ENCODE measurements at regions not wholly inside any gene's neighbourhood (a gene's known extent, or its start where the extent isn't known, plus 50 kb on each side); places are given as distances from the start of the nearest gene placed in this dataset.

- no peak for TF ChIP-seq JUND (IDR thresholded peaks at IDR 0.05; ENCODE audit: low read depth)
- in situ Hi-C loops (cut with HindIII; ENCODE audit: low pct_unique_long_range_greater_than_20kb, low sequenced_read_pairs), result no loop called here
These were observed 393.6 kb upstream of the ID2 start for GRCh38 chr2:8288206-8288605.

DNA sequence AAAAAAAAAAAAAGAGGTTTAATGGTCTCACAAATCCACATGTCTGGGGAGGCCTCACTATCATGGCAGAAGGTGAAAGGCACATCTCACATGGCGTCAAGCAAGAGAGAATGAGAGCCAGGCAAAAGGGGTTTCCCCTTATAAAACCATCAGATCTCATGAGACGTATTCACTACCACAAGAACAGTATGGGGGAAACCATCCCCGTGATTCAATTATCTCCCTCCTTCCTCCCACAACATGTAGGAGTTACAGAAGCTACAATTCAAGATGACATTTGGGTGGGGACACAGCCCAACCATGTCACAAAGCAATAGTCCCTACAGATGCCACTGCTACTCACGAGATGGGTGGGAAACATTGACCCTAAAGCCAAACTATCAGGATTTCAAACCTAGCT, 392.7 kb upstream of the ID2 start:
- in situ Hi-C loops (cut with HindIII; ENCODE audit: low pct_unique_long_range_greater_than_20kb, low sequenced_read_pairs), result no loop called here
- no peak for DNase-seq (ENCODE audit: low read depth in 1 of 2, low spot score in 1 of 2)
- TF ChIP-seq JUND (IDR thresholded peaks at IDR 0.05; ENCODE audit: low read depth), result no peak

More at GRCh38 chr2:8288206-8288605, 393.6 kb upstream of the ID2 start:
- no peak for DNase-seq (ENCODE audit: low read depth in 1 of 2, low spot score in 1 of 2)

DNA sequence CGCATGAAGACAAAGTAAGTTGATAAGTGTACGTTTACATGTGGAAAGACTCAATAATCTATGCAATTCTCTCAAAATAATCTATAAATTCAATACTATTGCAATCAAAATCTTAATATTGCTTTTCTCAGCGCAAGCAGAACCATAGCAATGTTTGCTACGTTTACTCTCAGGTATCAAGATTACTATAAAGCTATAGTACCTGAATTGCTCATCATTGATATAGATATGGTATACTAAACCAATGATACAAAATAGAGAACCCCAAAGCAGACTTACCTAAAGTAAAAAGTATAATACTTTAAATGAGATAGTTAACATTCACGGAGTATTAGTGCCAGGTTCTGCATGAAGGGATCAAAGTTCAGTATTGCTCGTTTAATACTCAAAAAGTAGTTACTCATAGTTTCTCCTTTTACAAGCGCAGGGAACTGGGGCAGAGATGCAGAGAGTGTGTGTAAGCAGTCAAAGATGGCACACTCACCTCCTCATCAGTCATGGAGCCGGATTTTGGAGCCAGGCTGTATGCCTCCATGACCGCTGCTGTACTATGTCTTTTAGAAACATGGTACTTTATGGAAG, 391.0 kb upstream of the ID2 start:
- in situ Hi-C loops (cut with HindIII; ENCODE audit: low pct_unique_long_range_greater_than_20kb, low sequenced_read_pairs), result no loop called here

DNA sequence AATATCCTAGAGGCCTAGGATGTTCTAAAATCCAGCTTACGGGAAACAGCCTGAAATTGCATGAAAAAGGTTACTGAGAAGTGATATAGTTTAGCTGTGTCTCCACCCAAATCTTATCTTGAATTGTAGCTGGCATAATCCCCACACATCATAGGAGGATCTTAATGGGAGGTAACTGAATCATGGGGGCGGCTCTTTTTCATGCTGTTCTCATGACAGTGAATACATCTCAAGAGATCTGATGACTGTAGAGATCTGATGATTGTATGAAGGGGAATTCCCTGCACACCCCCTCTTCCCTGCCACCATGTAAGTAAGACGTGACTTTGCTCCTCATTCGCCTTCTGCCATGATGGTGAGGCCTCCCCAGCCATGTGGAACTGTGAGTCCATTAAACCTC, 385.6 kb upstream of the ID2 start:
- DNase-seq (ENCODE audit: low read depth in 1 of 2, low spot score in 1 of 2), result no peak
- TF ChIP-seq JUND (IDR thresholded peaks at IDR 0.05; ENCODE audit: low read depth), result no peak
- in situ Hi-C loops (cut with HindIII; ENCODE audit: low pct_unique_long_range_greater_than_20kb, low sequenced_read_pairs), result no loop called here

More for the DNA sequence above, 391.0 kb upstream of the ID2 start:
- TF ChIP-seq JUND (IDR thresholded peaks at IDR 0.05; ENCODE audit: low read depth), result no peak
- no peak for DNase-seq (ENCODE audit: low read depth in 1 of 2, low spot score in 1 of 2)

- in situ Hi-C loops (cut with HindIII; ENCODE audit: low pct_unique_long_range_greater_than_20kb, low sequenced_read_pairs), result no loop called here
- DNase-seq (ENCODE audit: low read depth in 1 of 2, low spot score in 1 of 2), result no peak
- TF ChIP-seq JUND (IDR thresholded peaks at IDR 0.05; ENCODE audit: low read depth), result no peak
These were observed 384.3 kb upstream of the ID2 start for GRCh38 chr2:8297376-8298231.

DNA sequence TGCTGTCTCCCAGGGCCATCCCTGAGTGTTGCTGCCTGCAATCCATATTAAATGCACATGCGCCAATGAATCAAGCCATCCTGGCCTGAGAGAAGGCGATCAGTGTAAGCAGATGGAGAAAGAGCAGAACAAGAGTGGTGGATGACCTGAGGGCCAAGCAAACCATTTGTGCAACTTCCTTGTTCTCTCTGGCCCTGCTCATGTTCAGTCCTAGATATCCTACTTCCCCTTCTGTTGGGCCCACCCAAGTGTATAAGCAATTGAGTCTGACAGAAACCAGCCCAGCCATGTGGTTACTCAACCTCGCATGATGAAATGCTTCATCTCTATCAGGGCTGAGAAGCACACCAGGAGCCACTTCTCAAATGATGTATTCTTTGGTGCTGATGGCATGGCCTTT, 383.1 kb upstream of the ID2 start:
- DNase-seq (ENCODE audit: low read depth in 1 of 2, low spot score in 1 of 2), result no peak
- in situ Hi-C loops (cut with HindIII; ENCODE audit: low pct_unique_long_range_greater_than_20kb, low sequenced_read_pairs), result no loop called here
- no peak for TF ChIP-seq JUND (IDR thresholded peaks at IDR 0.05; ENCODE audit: low read depth)

- no peak for DNase-seq (ENCODE audit: low read depth in 1 of 2, low spot score in 1 of 2)
- no peak for TF ChIP-seq JUND (IDR thresholded peaks at IDR 0.05; ENCODE audit: low read depth)
- in situ Hi-C loops (cut with HindIII; ENCODE audit: low pct_unique_long_range_greater_than_20kb, low sequenced_read_pairs), result no loop called here
These were observed 381.6 kb upstream of the ID2 start for GRCh38 chr2:8300216-8300615.

DNA sequence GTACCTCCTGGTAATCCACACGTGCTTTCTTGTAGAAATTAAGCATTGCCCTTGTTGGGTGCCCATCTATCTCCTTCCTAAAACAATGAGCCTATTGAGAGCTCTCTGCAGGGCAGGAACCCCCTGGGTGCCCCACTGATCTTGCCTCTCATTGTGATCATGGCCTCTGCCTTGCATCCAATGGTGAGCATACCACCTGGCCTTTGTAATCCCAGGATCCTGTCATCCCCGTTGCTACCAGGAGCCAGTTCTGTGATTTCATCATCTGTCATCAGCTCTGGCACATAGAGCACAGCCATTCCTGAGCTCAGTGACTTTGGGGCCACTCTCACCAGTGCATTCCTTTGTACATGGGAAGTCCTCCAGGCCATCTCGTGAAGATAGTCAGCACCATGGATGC, 381.0 kb upstream of the ID2 start:
- in situ Hi-C loops (cut with HindIII; ENCODE audit: low pct_unique_long_range_greater_than_20kb, low sequenced_read_pairs), result no loop called here
- no peak for DNase-seq (ENCODE audit: low read depth in 1 of 2, low spot score in 1 of 2)
- no peak for TF ChIP-seq JUND (IDR thresholded peaks at IDR 0.05; ENCODE audit: low read depth)

DNA sequence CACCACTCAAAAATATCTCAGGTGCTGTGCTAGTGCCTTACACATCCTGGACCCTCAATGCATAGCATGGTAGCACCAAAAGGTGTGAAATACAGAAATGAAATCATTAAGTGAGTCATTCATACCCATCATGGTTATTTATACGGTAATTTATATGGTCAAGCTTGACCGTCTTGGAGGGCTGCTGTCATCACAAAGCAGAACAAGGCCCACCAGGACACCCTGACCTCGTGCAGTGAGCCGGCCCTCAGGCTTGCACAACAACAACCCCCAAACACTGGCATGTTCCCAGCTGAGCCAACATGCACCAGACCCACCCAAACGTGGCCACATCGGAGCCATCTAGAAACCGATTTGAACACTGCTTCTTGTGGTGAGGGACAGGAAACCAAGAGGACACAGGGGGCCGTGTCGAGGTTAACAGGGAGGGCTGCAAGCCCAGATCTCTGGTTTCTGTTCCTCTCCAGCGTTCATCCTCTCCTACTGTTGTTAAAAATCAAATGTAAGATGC, 378.5 kb upstream of the ID2 start:
- in situ Hi-C loops (cut with HindIII; ENCODE audit: low pct_unique_long_range_greater_than_20kb, low sequenced_read_pairs), result no loop called here
- no peak for TF ChIP-seq JUND (IDR thresholded peaks at IDR 0.05; ENCODE audit: low read depth)
- no peak for DNase-seq (ENCODE audit: low read depth in 1 of 2, low spot score in 1 of 2)

GRCh38 chr2:8304821-8305766, 376.8 kb upstream of the ID2 start:
- no peak for DNase-seq (ENCODE audit: low read depth in 1 of 2, low spot score in 1 of 2)
- in situ Hi-C loops (cut with HindIII; ENCODE audit: low pct_unique_long_range_greater_than_20kb, low sequenced_read_pairs), result no loop called here
- TF ChIP-seq JUND (IDR thresholded peaks at IDR 0.05; ENCODE audit: low read depth), result no peak

DNA sequence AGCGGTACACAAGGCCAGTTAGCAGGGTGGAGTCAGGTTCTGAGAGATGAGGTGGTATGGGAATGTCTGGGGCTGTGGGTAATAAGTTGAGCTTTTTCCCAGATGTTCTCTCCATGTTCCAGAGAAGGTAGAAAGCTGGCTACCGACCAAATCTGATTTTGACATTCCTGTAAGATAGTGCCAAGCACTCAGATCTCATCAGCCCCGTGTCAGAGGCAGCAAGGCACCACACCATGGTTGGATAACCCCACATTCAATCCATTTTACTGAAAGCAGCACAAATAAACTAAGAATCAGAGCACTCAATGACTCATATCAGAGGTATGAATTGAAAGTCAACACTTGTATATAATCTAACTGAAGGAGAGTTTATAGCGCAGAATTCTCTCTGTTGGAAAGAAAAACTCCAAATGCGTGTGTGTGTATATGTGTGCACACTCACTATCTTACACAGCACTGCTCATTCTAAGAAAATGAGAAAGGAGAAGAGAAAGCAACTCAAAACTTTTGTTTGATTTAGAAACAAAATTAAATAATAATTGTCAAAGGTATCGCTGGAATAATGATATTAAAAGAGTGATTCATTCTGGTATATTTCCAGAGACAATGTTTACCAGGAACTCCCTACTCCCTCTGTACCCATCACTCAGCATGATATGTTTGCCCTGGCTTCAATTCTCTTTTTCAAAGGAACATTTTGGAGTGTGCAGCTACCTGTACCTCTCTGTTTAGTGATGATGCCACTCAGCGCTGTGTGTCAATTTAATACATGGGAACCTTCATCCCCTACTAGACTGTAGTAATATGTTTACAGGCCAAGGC, 375.1 kb upstream of the ID2 start:
- TF ChIP-seq JUND (IDR thresholded peaks at IDR 0.05; ENCODE audit: low read depth), result no peak
- in situ Hi-C loops (cut with HindIII; ENCODE audit: low pct_unique_long_range_greater_than_20kb, low sequenced_read_pairs), result no loop called here
- no peak for DNase-seq (ENCODE audit: low read depth in 1 of 2, low spot score in 1 of 2)

Measured in T47D (cell line).